GM13976 (cell line): ENCODE measurements at regions not wholly inside any gene's neighbourhood (a gene's known extent, or its start where the extent isn't known, plus 50 kb on each side); places are given as distances from the start of the nearest gene placed in this dataset.

Source experiments
- DNase-seq: peaks from one replicate; pipeline ENCODE4 v3.0.0; 2012; ENCODE audit warnings: low spot score
- in situ Hi-C: fragments of 300-500 bp; cut with MboI; formaldehyde crosslinking; loops from one replicate; pipeline ENCODE4 v1.12.0; 2022; ENCODE audit warnings: low sequenced_read_pairs, mixed read lengths, inconsistent platforms; ENCODE audit not compliant: unreplicated experiment
- TF ChIP-seq, protein P1 (sequence below): IDR thresholded peaks from 2 replicates; pipeline ENCODE4 v1.5.1; 2012; ENCODE audit warnings: borderline replicate concordance, mild to moderate bottlenecking; ENCODE audit not compliant: insufficient read depth; ENCODE audit errors: extremely low read depth, missing control alignments, control extremely low read depth

DNA sequence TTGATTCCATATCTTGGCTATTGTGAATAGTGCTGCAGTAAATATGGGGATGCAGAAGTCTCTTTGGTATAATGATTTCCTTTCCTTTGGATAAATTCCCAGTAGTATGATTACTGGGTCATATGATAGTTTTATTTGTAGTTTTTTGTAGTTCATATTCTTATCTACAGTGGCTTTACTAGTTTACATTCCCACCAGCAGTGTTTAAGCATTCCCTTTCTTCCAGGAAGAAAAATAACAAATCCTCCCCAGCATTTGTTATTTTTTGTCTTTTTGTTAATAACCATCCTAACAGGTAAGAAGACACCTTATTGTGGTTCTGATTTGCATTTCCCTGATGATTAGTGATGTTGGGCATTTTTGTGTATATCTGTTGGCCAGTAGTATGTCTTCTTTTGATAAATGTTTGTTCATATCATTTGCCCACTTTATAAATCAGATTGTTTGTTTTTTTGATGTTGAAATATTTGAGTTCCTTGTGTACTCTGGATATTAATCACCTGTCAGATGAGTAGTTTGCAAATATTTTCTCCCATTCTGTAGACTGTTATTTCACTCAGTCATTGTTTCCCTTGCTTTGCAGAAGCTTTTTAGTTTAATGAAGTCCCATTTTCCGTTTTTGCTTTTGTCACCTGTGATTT is 163.3 kb upstream of the THRB start:
- DNase-seq: no peak
- TF ChIP-seq, protein P1, sequence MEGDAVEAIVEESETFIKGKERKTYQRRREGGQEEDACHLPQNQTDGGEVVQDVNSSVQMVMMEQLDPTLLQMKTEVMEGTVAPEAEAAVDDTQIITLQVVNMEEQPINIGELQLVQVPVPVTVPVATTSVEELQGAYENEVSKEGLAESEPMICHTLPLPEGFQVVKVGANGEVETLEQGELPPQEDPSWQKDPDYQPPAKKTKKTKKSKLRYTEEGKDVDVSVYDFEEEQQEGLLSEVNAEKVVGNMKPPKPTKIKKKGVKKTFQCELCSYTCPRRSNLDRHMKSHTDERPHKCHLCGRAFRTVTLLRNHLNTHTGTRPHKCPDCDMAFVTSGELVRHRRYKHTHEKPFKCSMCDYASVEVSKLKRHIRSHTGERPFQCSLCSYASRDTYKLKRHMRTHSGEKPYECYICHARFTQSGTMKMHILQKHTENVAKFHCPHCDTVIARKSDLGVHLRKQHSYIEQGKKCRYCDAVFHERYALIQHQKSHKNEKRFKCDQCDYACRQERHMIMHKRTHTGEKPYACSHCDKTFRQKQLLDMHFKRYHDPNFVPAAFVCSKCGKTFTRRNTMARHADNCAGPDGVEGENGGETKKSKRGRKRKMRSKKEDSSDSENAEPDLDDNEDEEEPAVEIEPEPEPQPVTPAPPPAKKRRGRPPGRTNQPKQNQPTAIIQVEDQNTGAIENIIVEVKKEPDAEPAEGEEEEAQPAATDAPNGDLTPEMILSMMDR: no peak
- in situ Hi-C loops: no loop called here

DNA sequence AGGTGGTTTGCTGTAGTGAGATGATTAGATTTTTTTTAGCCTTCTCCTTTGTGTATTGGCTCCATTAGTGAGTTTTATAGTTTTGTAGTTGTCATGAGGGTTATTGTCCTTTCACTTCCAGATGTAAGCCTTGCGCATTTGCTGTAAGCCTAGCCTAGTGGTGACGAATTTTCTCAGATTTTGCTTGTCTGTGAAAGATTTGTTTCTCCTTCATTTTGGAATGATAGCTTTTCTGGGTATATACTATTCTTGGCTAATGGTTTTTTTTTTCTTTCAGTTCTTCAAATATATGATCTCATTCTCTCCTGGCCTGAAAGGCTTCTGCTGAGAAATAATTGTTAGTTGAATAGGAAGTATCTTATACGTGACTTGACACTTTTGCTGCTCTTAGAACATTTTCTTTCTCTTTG is 166.5 kb upstream of the THRB start:
- TF ChIP-seq, protein P1: no peak
- in situ Hi-C loops: no loop called here
- DNase-seq: no peak

DNA sequence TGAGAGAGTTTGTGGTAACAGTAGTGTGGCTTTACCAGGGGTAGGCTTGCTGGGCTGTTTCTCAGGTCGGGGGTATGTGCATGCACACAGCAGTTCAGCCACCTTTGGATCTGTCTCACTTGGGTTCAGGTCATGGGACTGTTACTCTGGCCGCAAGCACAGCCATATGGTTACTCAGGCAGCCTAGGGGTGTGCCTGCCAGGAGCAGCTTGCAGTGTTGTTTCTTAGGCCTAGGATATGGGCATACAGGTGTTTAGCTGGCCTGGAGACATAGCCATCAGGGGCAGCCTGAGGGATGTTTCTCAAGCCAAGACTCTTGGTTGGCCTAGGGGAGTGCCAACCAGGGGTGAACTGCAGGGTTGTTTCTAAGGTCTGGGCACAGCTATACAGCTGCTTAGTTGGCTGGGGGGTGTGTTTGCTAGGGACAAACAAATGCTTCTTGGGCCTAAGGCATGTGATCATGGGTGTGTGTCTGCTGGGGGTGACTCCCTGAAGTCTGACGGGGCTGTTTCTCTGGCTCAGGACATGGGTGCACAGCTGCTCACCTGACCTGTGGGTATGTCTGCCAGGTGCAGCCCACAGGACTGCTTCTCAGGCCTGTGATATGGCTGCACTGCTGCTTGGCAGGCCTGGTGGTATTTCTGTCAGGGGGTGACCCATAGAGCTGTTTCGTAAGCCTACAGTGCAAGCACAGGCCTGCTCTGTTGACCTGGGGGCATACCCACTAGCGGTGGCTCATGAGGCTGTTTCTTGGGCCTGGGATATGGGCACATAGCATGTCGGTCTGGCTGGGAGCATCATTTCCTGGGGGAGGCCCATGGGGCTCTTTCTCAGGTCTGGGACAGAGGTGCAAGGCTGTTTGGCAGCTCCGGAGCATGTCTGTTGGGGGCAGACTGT is 168.0 kb upstream of the THRB start:
- in situ Hi-C loops: no loop called here
- DNase-seq: no peak
- TF ChIP-seq, protein P1: no peak

DNA sequence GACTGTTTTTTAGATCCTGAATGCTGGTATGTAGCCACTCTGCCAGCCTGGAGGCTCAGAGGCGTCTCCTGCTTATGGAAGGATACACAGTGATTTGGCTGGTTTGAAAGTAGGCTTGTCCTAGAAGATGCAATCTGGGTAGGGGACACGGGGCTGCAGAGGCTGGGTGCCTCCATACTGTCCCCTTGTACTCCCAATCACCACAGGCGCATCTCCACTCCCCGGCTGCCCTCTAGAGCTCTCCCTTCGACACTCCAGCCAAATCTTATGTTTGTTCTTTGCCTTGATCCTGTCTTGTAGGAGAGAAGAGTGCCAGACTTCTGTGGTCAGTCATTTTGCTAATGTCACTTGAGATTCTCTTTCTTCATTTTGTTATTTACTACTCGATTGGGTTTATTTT is 168.8 kb upstream of the THRB start:
- TF ChIP-seq, protein P1: no peak
- in situ Hi-C loops: no loop called here
- DNase-seq: no peak

DNA sequence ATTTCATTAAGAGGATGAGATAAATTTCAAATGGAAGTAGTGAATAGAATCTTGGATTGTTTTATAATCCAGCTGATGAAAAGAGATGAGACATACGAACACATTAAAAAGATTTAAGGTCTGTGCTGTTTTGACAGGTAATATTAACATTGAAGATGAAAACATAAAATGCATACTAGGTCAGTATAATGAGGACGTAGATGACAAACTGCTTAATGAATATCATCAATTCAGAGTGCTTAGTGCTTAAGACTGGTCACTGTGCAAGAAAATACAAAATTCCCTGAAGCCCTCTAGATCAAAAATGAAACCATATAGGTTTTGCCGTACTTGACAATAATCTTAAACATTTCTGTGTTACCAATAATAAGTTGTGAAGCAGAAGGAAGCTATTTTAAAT is 173.4 kb upstream of the THRB start:
- DNase-seq: no peak
- TF ChIP-seq, protein P1: no peak
- in situ Hi-C loops: no loop called here

DNA sequence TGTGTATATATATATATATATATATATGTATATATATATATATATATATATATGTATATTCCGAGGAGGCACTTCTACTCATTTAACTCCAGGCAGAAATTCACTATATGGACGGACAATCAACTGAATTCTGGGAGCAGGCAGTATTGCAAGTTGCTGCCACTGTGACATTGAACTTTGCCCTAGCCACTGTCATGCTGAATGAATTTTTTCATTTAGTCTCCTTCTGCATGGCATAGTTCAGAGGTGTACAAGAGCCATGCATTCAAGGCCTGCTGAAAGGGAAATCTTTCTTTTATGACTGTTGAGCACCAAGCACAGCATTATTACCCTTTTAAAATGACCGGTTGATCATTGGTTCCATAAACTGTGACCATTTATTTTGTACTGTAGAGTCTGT is 176.2 kb upstream of the THRB start:
- no peak for DNase-seq
- TF ChIP-seq, protein P1: no peak
- in situ Hi-C loops: no loop called here
